ENCODE measurements at regions not wholly inside any gene's neighbourhood (a gene's known extent, or its start where the extent isn't known, plus 50 kb on each side); places are given as distances from the start of the nearest gene placed in this dataset.

DNA sequence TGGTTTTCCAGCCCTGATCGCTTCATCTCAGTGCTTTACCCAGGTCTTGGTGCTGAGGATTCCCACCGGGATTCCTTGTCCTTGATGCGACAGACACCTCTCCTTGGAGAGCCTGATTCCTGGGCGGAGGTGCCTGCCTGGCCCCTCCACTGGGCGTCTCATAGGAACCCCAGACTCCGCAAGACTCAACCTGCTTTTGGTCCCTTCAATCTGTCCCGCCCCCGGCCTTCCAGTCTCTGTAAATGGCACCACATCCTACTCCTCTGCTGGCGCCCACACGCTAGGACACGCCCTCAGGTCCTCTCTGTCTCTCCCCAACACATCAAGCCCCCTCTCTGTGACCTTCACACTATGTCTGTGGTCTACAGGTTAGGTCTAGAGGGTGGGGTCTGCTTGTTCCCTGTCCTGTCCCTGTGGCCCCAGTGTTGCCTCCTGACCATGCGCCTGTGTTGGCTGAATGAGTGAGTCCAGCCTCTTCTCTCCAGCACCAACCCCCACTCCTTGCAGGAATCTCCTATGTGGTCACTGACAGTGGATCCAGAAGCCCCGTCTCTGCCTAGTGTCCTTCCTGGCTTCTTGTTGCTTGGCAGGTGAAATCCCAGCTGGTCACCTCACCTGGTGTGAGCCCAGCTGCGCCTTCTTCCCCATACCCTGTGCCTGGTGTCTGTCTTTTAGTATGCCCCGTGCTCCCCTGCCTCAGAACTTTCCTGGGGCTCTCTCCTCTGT lies 119.7 kb upstream of the C1orf174 start:
- Histone ChIP-seq H3K36me3 (replicated peaks) (no peaks in the 10 kb centered on the region), H3K27ac (no peak overlapping the region), H3K4me3 (ENCODE audit: low read depth, low read length) (no peak overlapping the region), H3K27me3 (replicated peaks) (no peaks in the 10 kb centered on the region)
- no peak for DNase-seq
- in situ Hi-C loops (cut with HindIII; ENCODE audit: low pct_ligation_motif_present, low sequenced_read_pairs): no loop called here
- no peak for TF ChIP-seq CTCF (IDR thresholded peaks at IDR 0.05; ENCODE audit: low read depth, low read length, missing control alignments)

GRCh38 chr1:4020449-4020848 lies 120.4 kb upstream of the C1orf174 start:
- Histone ChIP-seq H3K4me3 (ENCODE audit: low read depth, low read length) (no peak overlapping the region), H3K36me3 (replicated peaks) (no peaks in the 10 kb centered on the region), H3K27me3 (replicated peaks) (no peaks in the 10 kb centered on the region), H3K27ac (no peak overlapping the region)
- DNase-seq: no peak
- in situ Hi-C loops (cut with HindIII; ENCODE audit: low pct_ligation_motif_present, low sequenced_read_pairs): no loop called here
- no peak for TF ChIP-seq CTCF (IDR thresholded peaks at IDR 0.05; ENCODE audit: low read depth, low read length, missing control alignments)

DNA sequence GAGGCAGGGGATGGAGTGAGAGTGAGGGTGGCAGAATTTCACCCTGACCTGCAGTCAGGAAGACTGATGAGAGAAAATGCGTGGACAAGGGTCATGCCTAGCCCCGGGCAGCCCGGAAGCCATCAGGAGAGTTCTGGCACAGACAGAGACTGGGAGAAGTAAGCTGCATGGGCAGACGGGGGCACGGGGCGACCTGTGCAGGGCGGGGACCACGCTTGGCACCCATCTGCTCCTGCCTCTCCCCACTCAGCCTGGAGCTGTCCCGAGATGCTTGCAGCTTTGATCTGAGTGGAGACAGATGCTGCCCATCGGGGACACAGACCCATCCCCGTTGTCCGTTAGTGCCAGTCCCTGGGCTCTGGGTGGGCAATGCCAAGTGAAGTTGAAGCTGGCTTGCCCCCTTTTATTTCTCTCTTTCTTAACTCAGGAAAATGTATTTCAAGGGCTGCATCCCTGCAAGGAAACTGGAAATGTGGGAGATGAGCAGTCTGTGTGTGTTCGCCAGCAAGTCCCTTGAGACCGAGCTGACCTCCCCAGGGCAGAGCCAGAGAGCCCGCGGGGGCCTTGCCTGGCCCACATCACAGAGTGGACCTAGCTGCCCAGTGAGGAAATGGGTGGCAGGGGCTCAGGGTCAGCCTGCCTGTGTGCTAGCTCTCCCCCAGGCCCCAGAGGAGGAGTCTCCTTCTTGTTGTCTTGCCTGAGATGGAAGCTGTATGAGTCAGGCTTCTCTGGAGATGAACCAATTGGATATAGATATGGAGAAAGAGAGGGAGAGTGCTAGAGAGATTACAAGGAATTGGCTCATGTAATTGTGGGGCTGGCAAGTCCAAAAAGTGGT lies 121.3 kb upstream of the C1orf174 start:
- DNase-seq: no peak
- H3K4me3 ChIP-seq (ENCODE audit: low read depth, low read length): no peak overlapping the region
- no peak for TF ChIP-seq CTCF (IDR thresholded peaks at IDR 0.05; ENCODE audit: low read depth, low read length, missing control alignments)
- in situ Hi-C loops (cut with HindIII; ENCODE audit: low pct_ligation_motif_present, low sequenced_read_pairs): no loop called here
- no peaks in the 10 kb centered on the region for H3K36me3 ChIP-seq (replicated peaks)
- no peak overlapping the region for H3K27ac ChIP-seq
- no peaks in the 10 kb centered on the region for H3K27me3 ChIP-seq (replicated peaks)

GRCh38 chr1:4021974-4022268 lies 121.8 kb upstream of the C1orf174 start:
- Histone ChIP-seq H3K4me3 (ENCODE audit: low read depth, low read length) (no peak overlapping the region), H3K36me3 (replicated peaks) (no peaks in the 10 kb centered on the region), H3K27me3 (replicated peaks) (no peaks in the 10 kb centered on the region), H3K27ac (no peak overlapping the region)
- DNase-seq: no peak
- TF ChIP-seq CTCF (IDR thresholded peaks at IDR 0.05; ENCODE audit: low read depth, low read length, missing control alignments): no peak
- in situ Hi-C loops (cut with HindIII; ENCODE audit: low pct_ligation_motif_present, low sequenced_read_pairs): no loop called here

GRCh38 chr1:4022715-4023114 lies 122.6 kb upstream of the C1orf174 start:
- in situ Hi-C loops (cut with HindIII; ENCODE audit: low pct_ligation_motif_present, low sequenced_read_pairs): no loop called here
- Histone ChIP-seq H3K36me3 (replicated peaks) (no peaks in the 10 kb centered on the region), H3K27ac (no peak overlapping the region), H3K4me3 (ENCODE audit: low read depth, low read length) (no peak overlapping the region), H3K27me3 (replicated peaks) (no peaks in the 10 kb centered on the region)
- no peak for DNase-seq
- TF ChIP-seq CTCF (IDR thresholded peaks at IDR 0.05; ENCODE audit: low read depth, low read length, missing control alignments): no peak

Measured in brain microvascular endothelial cell (primary cell).